ENCODE measurements at regions not wholly inside any gene's neighbourhood (a gene's known extent, or its start where the extent isn't known, plus 50 kb on each side); places are given as distances from the start of the nearest gene placed in this dataset.

DNA sequence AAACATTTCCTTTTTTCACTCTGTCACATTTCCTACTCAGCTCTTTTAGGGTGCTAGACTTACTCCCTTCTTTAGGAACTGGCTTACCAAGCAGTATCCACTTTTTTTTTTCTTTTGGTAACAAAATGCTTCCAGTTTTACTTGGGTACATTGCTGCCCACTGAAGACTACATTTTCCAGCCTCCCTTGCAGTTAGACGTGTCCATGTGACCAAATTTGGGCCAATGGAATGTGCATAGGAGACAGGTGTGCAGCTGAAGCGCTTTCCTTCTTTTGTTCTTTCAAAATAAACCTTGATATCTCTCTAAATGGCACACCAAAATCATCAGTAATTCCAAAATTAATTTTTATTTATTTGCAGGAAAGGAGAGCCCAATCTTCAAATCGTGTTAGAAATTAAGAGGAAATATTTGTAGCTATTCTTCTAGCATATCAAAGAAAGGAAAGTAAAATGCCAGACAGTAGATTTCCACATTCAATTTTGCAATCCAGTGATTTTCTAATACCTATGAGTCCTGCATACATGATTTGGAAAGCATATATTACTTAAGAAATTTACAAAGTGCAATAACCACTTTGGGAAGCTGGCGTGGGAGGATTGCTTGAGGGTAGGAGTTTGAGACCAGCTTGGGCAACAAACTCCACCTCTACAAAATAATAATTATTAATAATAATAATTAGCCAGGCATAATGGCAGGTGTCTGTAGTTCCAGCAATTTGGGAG, 422.0 kb upstream of the FRG2C start:
- Histone ChIP-seq H3K36me3 (ENCODE audit: insufficient read depth, low read length) (no peaks in the 10 kb centered on the region), H3K9me2 (ENCODE audit: low read depth, low read length) (no peaks in the 10 kb centered on the region), H3K79me2 (ENCODE audit: insufficient read depth, low read length) (no peaks in the 10 kb centered on the region), H2AFZ (ENCODE audit: low read length) (no peak overlapping the region), H3K27me3 (ENCODE audit: insufficient read depth, low read length) (no peaks in the 10 kb centered on the region), H3K9me3 (ENCODE audit: low read length) (no peaks in the 10 kb centered on the region), H3K4me2 (ENCODE audit: low read length) (no peak overlapping the region), H3K27ac (ENCODE audit: low read depth, low read length, poor library complexity, severe bottlenecking) (no peak overlapping the region), H3K9ac (ENCODE audit: low read length) (no peak overlapping the region), H3K4me3 (ENCODE audit: low read depth, low read length, poor library complexity, severe bottlenecking) (no peak overlapping the region), H3F3A (ENCODE audit: insufficient read depth, low read length) (no peaks in the 10 kb centered on the region), H3K4me1 (ENCODE audit: insufficient read depth, low read length, severe bottlenecking) (no peaks in the 10 kb centered on the region), H4K20me1 (ENCODE audit: insufficient read depth, low read length) (no peaks in the 10 kb centered on the region)
- no peak for TF ChIP-seq EZH2 (IDR thresholded peaks at IDR 0.05; ENCODE audit: borderline replicate concordance, low read length)
- TF ChIP-seq CTCF (IDR thresholded peaks at IDR 0.05; ENCODE audit: low read length): no peak

DNA sequence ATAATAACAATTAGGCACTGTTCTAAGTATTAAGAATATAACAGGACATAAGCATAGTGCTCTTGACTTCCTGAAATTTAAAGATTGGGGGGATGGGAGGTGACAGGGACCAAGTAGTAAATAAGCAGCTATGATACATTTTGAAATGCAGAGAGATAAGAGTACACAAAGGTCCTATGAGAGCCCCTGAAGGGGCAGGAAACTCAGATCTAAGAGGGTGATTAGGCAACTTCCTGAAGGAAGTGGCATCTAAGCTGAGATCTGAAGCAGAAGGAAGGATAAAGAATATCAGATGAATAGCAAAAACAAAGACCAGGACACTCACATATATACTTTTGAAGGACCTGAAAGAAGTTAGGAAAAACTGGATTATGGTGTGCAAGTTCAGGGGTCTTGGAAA, 415.2 kb upstream of the FRG2C start:
- H3K36me3 ChIP-seq (ENCODE audit: insufficient read depth, low read length): no peaks in the 10 kb centered on the region
- no peaks in the 10 kb centered on the region for H4K20me1 ChIP-seq (ENCODE audit: insufficient read depth, low read length)
- no peaks in the 10 kb centered on the region for H3K79me2 ChIP-seq (ENCODE audit: insufficient read depth, low read length)
- no peak overlapping the region for H3K4me3 ChIP-seq (ENCODE audit: low read depth, low read length, poor library complexity, severe bottlenecking)
- no peaks in the 10 kb centered on the region for H3K4me1 ChIP-seq (ENCODE audit: insufficient read depth, low read length, severe bottlenecking)
- no peak overlapping the region for H3K27ac ChIP-seq (ENCODE audit: low read depth, low read length, poor library complexity, severe bottlenecking)
- H3K4me2 ChIP-seq (ENCODE audit: low read length): no peak overlapping the region
- no peak overlapping the region for H2AFZ ChIP-seq (ENCODE audit: low read length)
- no peaks in the 10 kb centered on the region for H3F3A ChIP-seq (ENCODE audit: insufficient read depth, low read length)
- TF ChIP-seq CTCF (IDR thresholded peaks at IDR 0.05; ENCODE audit: low read length): no peak
- TF ChIP-seq EZH2 (IDR thresholded peaks at IDR 0.05; ENCODE audit: borderline replicate concordance, low read length): no peak
- no peaks in the 10 kb centered on the region for H3K27me3 ChIP-seq (ENCODE audit: insufficient read depth, low read length)
- no peaks in the 10 kb centered on the region for H3K9me3 ChIP-seq (ENCODE audit: low read length)
- no peak overlapping the region for H3K9ac ChIP-seq (ENCODE audit: low read length)
- no peaks in the 10 kb centered on the region for H3K9me2 ChIP-seq (ENCODE audit: low read depth, low read length)

GRCh38 chr3:75254685-75255084, 409.4 kb upstream of the FRG2C start:
- no peak overlapping the region for H3K27ac ChIP-seq (ENCODE audit: low read depth, low read length, poor library complexity, severe bottlenecking)
- no peaks in the 10 kb centered on the region for H3K4me1 ChIP-seq (ENCODE audit: insufficient read depth, low read length, severe bottlenecking)
- H3K79me2 ChIP-seq (ENCODE audit: insufficient read depth, low read length): no peaks in the 10 kb centered on the region
- TF ChIP-seq EZH2 (IDR thresholded peaks at IDR 0.05; ENCODE audit: borderline replicate concordance, low read length) (no peak), CTCF (IDR thresholded peaks at IDR 0.05; ENCODE audit: low read length) (no peak)
- H3K4me2 ChIP-seq (ENCODE audit: low read length): no peak overlapping the region
- no peaks in the 10 kb centered on the region for H4K20me1 ChIP-seq (ENCODE audit: insufficient read depth, low read length)
- no peaks in the 10 kb centered on the region for H3K36me3 ChIP-seq (ENCODE audit: insufficient read depth, low read length)
- no peaks in the 10 kb centered on the region for H3K9me2 ChIP-seq (ENCODE audit: low read depth, low read length)
- no peak overlapping the region for H3K4me3 ChIP-seq (ENCODE audit: low read depth, low read length, poor library complexity, severe bottlenecking)
- H3K9me3 ChIP-seq (ENCODE audit: low read length): no peaks in the 10 kb centered on the region
- no peak overlapping the region for H2AFZ ChIP-seq (ENCODE audit: low read length)
- no peaks in the 10 kb centered on the region for H3F3A ChIP-seq (ENCODE audit: insufficient read depth, low read length)
- H3K27me3 ChIP-seq (ENCODE audit: insufficient read depth, low read length): no peaks in the 10 kb centered on the region
- H3K9ac ChIP-seq (ENCODE audit: low read length): no peak overlapping the region

All from OCI-LY1 (cell line).